Heart left ventricle (tissue), 13 donors: ENCODE measurements at regions not wholly inside any gene's neighbourhood (a gene's known extent, or its start where the extent isn't known, plus 50 kb on each side); places are given as distances from the start of the nearest gene placed in this dataset.

ENCODE experiments used
- CTCF ChIP-seq, 12 donors: fragments of 200-600 bp; sonication (generic) in 4 of 12; IDR thresholded peaks; one replicate each; pipeline versions ENCODE4 v1.5.0 to v1.8.0; 2018 to 2022; ENCODE audit warnings: antibody characterized with exemption in 12 of 12, mild to moderate bottlenecking in 5 of 12
- POLR2A ChIP-seq, 2 donors: fragments of 450-650 bp; IDR thresholded peaks; one replicate each; pipeline ENCODE4 v1.6.1; 2017; ENCODE audit warnings: antibody characterized with exemption in 2 of 2, mild to moderate bottlenecking in 2 of 2, moderate library complexity in 2 of 2
- donor health status: ischemic (EF 13 %, LVEDD 7.1; RV severe dilation, severe dysfunction).
- donor health status: DM: no; HTN: yes; CAD: no.
- donor health status: DM: no; HTN: no; CAD: no.
- donor health status: ischemic (EF 25% LVEDD 6.9; RV normal size, moderate dysfunction).
- donor health status: ischemic (EF 25% LVEDD 5.7; RV mildly dilated, moderate dysfunction).
- donor health status: ischemic (EF 35%, LVEDD 5.7; RV mildly dilated, moderate dysfunction).
- donor health status: nonischemic (EF 11% LVEDD 7.7; RV severe dilation, severe dysfunction).
- donor health status: DM: yes; HTN: yes; CAD: no.
- donor health status: PGD.
- donor health status: ischemic (EF 29% LVEDD 5.4; RV normal size, mild dysfunction).
- donor health status: nonischemic (EF 23%, LVEDD 6.1; RV moderate dilation, normal function).

- TF ChIP-seq CTCF (IDR thresholded peaks at IDR 0.05) (no peak), POLR2A (IDR thresholded peaks at IDR 0.05) (no peak)
Measured at GRCh38 chrX:66961665-66962064, 322.8 kb upstream of the EDA2R start.
